ENCODE measurements at regions not wholly inside any gene's neighbourhood (a gene's known extent, or its start where the extent isn't known, plus 50 kb on each side); places are given as distances from the start of the nearest gene placed in this dataset.

GRCh38 chr1:54479251-54479650 lies 68.8 kb upstream of the ACOT11 start:
- TF ChIP-seq YY1 (IDR thresholded peaks at IDR 0.05; ENCODE audit: insufficient read depth, insufficient read length) = no peak
- no peak for TF ChIP-seq ZNF274 (IDR thresholded peaks at IDR 0.05; ENCODE audit: low read depth, low read length)

Data from NT2/D1 (cell line).